OCI-LY3 (cell line): ENCODE measurements at regions not wholly inside any gene's neighbourhood (a gene's known extent, or its start where the extent isn't known, plus 50 kb on each side); places are given as distances from the start of the nearest gene placed in this dataset.

Experiments used
- H2AFZ ChIP-seq: fragments of 200-600, 300-600 bp; shearing (Covaris generic); 2 replicates; pipeline ENCODE4 v1.6.0; 2014; ENCODE audit warnings: antibody characterized with exemption, low read depth, low read length
- H3K27ac ChIP-seq: fragments of 200-600, 300-600 bp; sonication (generic); 2 replicates; pipeline ENCODE4 v1.5.1; 2014; ENCODE audit warnings: mild to moderate bottlenecking, low read length, moderate library complexity, mixed read lengths
- H3K27me3 ChIP-seq: fragments of 200-600, 300-600 bp; sonication (generic); 2 replicates; pipeline ENCODE4 v1.6.1; 2014; ENCODE audit warnings: low read depth, low read length, mixed read lengths
- H3K36me3 ChIP-seq: fragments of 200-600, 300-600 bp; sonication (generic); replicated peaks from 2 replicates; pipeline ENCODE3; 2014; ENCODE audit warnings: low read depth, low read length, mixed read lengths
- H3K4me1 ChIP-seq: fragments of 300-600, 200-600 bp; sonication (generic); 2 replicates; pipeline ENCODE4 v1.6.1; 2014; ENCODE audit warnings: low read length, mixed read lengths
- H3K4me2 ChIP-seq: fragments of 200-600, 300-600 bp; sonication (generic); 2 replicates; pipeline ENCODE4 v1.6.1; 2014; ENCODE audit warnings: low read length, mixed read lengths
- H3K4me3 ChIP-seq: fragments of 300-600, 200-600 bp; sonication (generic); 2 replicates; pipeline ENCODE4 v1.5.1; 2014; ENCODE audit warnings: antibody characterized with exemption, mild to moderate bottlenecking, low read length, moderate library complexity
- H3K79me2 ChIP-seq: fragments of 300-600, 200-600 bp; shearing (Covaris generic); 2 replicates; pipeline ENCODE4 v1.6.1; 2014; ENCODE audit warnings: mild to moderate bottlenecking, low read length, mixed read lengths
- H3K9ac ChIP-seq: fragments of 300-600, 200-600 bp; shearing (Covaris generic); 2 replicates; pipeline ENCODE4 v1.6.0; 2014; ENCODE audit warnings: mild to moderate bottlenecking, low read length, moderate library complexity
- H3K9me3 ChIP-seq: fragments of 200-600, 300-600 bp; shearing (Covaris generic); 2 replicates; pipeline ENCODE4 v1.6.1; 2014; ENCODE audit warnings: low read length, mixed read lengths; ENCODE audit not compliant: insufficient read depth
- H4K20me1 ChIP-seq: fragments of 200-600, 300-600 bp; sonication (generic); 2 replicates; pipeline ENCODE4 v1.6.1; 2016; ENCODE audit warnings: low read length, mixed read lengths; ENCODE audit not compliant: insufficient read depth
- CTCF ChIP-seq: fragments of 200-600, 300-600 bp; sonication (generic); IDR thresholded peaks from 2 replicates; pipeline ENCODE4 v1.5.1; 2014; ENCODE audit warnings: antibody characterized with exemption, low read length, low read depth
- EZH2phosphoT487 ChIP-seq: fragments of 200-600 bp; shearing (Covaris generic); IDR thresholded peaks from 2 replicates; pipeline ENCODE4 v1.6.1; 2018; ENCODE audit warnings: antibody characterized with exemption, mixed run types, low read depth

DNA sequence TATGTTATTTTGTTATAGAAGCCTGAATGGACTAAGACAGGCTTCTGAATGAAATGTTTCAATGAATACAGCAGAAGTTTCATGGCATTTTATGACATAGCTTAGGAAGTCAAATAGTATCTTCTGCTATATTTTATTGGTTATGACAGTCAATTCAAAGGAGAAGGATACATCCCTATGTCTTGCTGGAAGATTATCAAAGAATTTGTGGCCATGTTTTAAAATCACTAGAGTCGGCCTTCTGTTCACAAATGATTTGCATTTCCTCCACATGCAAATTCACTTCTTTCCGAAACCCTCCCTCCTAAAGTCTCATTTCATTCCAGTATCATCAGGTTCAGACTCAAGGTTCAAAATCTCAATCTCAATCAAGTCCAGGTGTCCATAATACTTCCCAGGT is 679.2 kb upstream of the ADAMTS5 start:
- H3K9ac ChIP-seq: no peak overlapping the region
- H3K27ac ChIP-seq: no peak overlapping the region
- TF ChIP-seq EZH2phosphoT487: no peak
- TF ChIP-seq CTCF: no peak
- H3K36me3 ChIP-seq: no peaks in the 10 kb centered on the region
- H3K4me2 ChIP-seq: no peak overlapping the region
- H3K27me3 ChIP-seq: no peaks in the 10 kb centered on the region
- no peak overlapping the region for H3K4me3 ChIP-seq
- H3K79me2 ChIP-seq: no peaks in the 10 kb centered on the region
- H4K20me1 ChIP-seq: no peaks in the 10 kb centered on the region
- no peak overlapping the region for H2AFZ ChIP-seq
- H3K4me1 ChIP-seq: no peaks in the 10 kb centered on the region
- H3K9me3 ChIP-seq: no peaks in the 10 kb centered on the region

DNA sequence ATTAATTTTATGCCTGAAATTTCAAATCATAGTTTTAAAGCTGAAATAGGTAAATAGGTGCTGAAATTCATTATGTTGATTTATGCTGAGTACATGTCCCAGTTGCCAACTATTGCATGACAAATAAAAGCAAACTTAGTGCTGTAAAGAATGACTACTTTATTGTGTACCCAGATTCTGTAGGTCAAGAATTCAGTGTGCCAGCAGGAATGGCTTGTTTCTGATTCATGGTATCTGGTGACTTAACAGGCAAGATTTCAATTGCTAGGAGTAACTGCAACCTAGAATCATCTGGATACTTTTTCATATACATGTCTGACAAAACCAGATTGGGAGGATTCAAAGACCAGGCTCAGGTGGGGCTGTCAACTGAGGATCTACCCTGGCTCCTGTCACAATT is 678.4 kb upstream of the ADAMTS5 start:
- H3K79me2 ChIP-seq: no peaks in the 10 kb centered on the region
- no peaks in the 10 kb centered on the region for H3K4me1 ChIP-seq
- H3K36me3 ChIP-seq: no peaks in the 10 kb centered on the region
- H3K4me3 ChIP-seq: no peak overlapping the region
- no peak overlapping the region for H2AFZ ChIP-seq
- no peaks in the 10 kb centered on the region for H4K20me1 ChIP-seq
- H3K9ac ChIP-seq: no peak overlapping the region
- H3K27me3 ChIP-seq: no peaks in the 10 kb centered on the region
- H3K9me3 ChIP-seq: no peaks in the 10 kb centered on the region
- TF ChIP-seq EZH2phosphoT487 (no peak), CTCF (no peak)
- no peak overlapping the region for H3K27ac ChIP-seq
- H3K4me2 ChIP-seq: no peak overlapping the region

- no peak overlapping the region for H2AFZ ChIP-seq
- H3K9me3 ChIP-seq: no peaks in the 10 kb centered on the region
- TF ChIP-seq EZH2phosphoT487 (no peak), CTCF (no peak)
- H3K4me1 ChIP-seq: no peaks in the 10 kb centered on the region
- H3K27ac ChIP-seq: no peak overlapping the region
- no peaks in the 10 kb centered on the region for H3K79me2 ChIP-seq
- H3K36me3 ChIP-seq: no peaks in the 10 kb centered on the region
- no peaks in the 10 kb centered on the region for H4K20me1 ChIP-seq
- no peak overlapping the region for H3K4me2 ChIP-seq
- H3K9ac ChIP-seq: no peak overlapping the region
- no peaks in the 10 kb centered on the region for H3K27me3 ChIP-seq
- H3K4me3 ChIP-seq: no peak overlapping the region
Observed at GRCh38 chr21:27643326-27643725, 676.4 kb upstream of the ADAMTS5 start.

- Histone ChIP-seq H3K36me3 (no peaks in the 10 kb centered on the region), H3K27ac (no peak overlapping the region), H3K9me3 (no peaks in the 10 kb centered on the region), H3K79me2 (no peaks in the 10 kb centered on the region), H3K4me3 (no peak overlapping the region), H3K4me1 (no peaks in the 10 kb centered on the region), H3K9ac (no peak overlapping the region), H2AFZ (no peak overlapping the region), H3K27me3 (no peaks in the 10 kb centered on the region), H3K4me2 (no peak overlapping the region), H4K20me1 (no peaks in the 10 kb centered on the region)
- no peak for TF ChIP-seq CTCF
- TF ChIP-seq EZH2phosphoT487: no peak
Observed at GRCh38 chr21:27639286-27639685, 672.4 kb upstream of the ADAMTS5 start.
